ENCODE measurements at regions not wholly inside any gene's neighbourhood (a gene's known extent, or its start where the extent isn't known, plus 50 kb on each side); places are given as distances from the start of the nearest gene placed in this dataset.

DNA sequence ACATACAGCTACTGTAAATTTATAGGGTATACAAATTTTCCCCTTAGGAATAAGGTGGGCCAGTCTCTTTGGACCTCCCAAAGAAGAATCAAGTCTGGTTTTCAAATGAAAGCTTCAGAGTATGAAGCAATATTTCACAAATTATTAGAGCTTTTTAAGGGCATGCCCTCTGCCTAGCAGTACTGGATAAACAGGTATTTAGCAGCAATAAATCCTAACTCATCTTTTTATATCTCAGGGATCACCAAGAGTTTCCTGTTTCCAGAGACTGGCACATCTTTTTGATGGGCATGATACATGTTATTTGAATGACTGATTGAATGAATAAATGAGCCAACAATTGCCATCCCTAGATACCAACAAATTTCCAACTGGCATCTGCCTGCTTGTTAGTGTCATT lies 190.4 kb downstream of the NRIP1 start:
- POLR2A ChIA-PET, result interaction anchor here (1.0 kb wide), 1 partner anchor 191 kb away, joined by 3 read pairs; the partner anchor contains the start of gene NRIP1
- H3K36me3 ChIP-seq (ENCODE audit: control insufficient read depth in 2 of 2, insufficient read depth in 1 of 2, low read length in 2 of 2), result no peaks in the 10 kb centered on the region
- no peaks in the 10 kb centered on the region for H3K4me1 ChIP-seq (ENCODE audit: control insufficient read depth, insufficient read depth, low read length)
- CTCF ChIA-PET, result interaction anchor here (1.3 to 1.4 kb wide), 2 partner anchors 12 to 608 kb away, joined by 5 read pairs; no protein-coding TSS in a partner anchor
- H3K27ac ChIP-seq (ENCODE audit: extremely low read depth, low read depth, low read length), result no peak overlapping the region
- H3K9me3 ChIP-seq (ENCODE audit: control insufficient read depth, insufficient read depth, low read depth, low read length), result no peaks in the 10 kb centered on the region
- H3K4me3 ChIP-seq (ENCODE audit: low read depth, low read length), result no peak overlapping the region
- TF ChIP-seq SCRT2 (tag by site-specific recombination; IDR thresholded peaks at IDR 0.05), result no peak
- no peak for TF ChIP-seq ZNF324 (tag by site-specific recombination; IDR thresholded peaks at IDR 0.05)
- TF ChIP-seq, protein P1, sequence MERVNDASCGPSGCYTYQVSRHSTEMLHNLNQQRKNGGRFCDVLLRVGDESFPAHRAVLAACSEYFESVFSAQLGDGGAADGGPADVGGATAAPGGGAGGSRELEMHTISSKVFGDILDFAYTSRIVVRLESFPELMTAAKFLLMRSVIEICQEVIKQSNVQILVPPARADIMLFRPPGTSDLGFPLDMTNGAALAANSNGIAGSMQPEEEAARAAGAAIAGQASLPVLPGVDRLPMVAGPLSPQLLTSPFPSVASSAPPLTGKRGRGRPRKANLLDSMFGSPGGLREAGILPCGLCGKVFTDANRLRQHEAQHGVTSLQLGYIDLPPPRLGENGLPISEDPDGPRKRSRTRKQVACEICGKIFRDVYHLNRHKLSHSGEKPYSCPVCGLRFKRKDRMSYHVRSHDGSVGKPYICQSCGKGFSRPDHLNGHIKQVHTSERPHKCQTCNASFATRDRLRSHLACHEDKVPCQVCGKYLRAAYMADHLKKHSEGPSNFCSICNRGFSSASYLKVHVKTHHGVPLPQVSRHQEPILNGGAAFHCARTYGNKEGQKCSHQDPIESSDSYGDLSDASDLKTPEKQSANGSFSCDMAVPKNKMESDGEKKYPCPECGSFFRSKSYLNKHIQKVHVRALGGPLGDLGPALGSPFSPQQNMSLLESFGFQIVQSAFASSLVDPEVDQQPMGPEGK (tag by site-specific recombination; IDR thresholded peaks at IDR 0.05), result no peak
- no peak for TF ChIP-seq ZNF571 (tag by site-specific recombination; IDR thresholded peaks at IDR 0.05)
- no peak for TF ChIP-seq ZNF391 (tag by site-specific recombination; IDR thresholded peaks at IDR 0.05; ENCODE audit: borderline replicate concordance, low read depth)
- no peak for TF ChIP-seq ZNF585B (tag by site-specific recombination; IDR thresholded peaks at IDR 0.05)
- no peak for TF ChIP-seq ZNF501 (tag by site-specific recombination; IDR thresholded peaks at IDR 0.05)
- no peak for TF ChIP-seq ZNF24 (tag by site-specific recombination; IDR thresholded peaks at IDR 0.05)

DNA sequence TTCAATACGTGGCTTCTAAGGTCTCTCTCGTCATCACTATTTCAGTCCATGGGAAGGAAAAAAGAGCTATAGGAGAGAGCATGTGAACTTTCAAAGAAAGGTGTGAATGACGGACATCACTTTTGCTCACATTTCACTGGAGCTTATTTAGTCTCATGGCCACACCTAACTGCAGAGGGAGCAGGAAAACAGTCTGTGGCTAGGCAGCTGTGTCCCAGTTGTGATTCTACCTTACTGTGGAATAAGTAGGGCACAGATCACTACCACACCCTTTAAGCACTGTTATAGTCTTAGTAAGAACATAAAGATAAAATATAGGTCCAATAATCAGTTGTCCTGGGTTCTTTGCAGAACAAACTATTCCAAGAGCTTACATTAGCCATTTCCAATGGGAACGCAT lies 192.9 kb downstream of the NRIP1 start:
- ChIA-PET CTCF (no interaction called here), POLR2A (no interaction called here)
- H3K27ac ChIP-seq (ENCODE audit: extremely low read depth, low read depth, low read length), result no peak overlapping the region
- H3K9me3 ChIP-seq (ENCODE audit: control insufficient read depth, insufficient read depth, low read depth, low read length), result no peaks in the 10 kb centered on the region
- no peaks in the 10 kb centered on the region for H3K4me1 ChIP-seq (ENCODE audit: control insufficient read depth, insufficient read depth, low read length)
- H3K4me3 ChIP-seq (ENCODE audit: low read depth, low read length), result no peak overlapping the region
- no peaks in the 10 kb centered on the region for H3K36me3 ChIP-seq (ENCODE audit: control insufficient read depth in 2 of 2, insufficient read depth in 1 of 2, low read length in 2 of 2)
- TF ChIP-seq, protein P2, sequence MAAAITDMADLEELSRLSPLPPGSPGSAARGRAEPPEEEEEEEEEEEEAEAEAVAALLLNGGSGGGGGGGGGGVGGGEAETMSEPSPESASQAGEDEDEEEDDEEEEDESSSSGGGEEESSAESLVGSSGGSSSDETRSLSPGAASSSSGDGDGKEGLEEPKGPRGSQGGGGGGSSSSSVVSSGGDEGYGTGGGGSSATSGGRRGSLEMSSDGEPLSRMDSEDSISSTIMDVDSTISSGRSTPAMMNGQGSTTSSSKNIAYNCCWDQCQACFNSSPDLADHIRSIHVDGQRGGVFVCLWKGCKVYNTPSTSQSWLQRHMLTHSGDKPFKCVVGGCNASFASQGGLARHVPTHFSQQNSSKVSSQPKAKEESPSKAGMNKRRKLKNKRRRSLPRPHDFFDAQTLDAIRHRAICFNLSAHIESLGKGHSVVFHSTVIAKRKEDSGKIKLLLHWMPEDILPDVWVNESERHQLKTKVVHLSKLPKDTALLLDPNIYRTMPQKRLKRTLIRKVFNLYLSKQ (tag by site-specific recombination; IDR thresholded peaks at IDR 0.05; ENCODE audit: borderline replicate concordance), result no peak

DNA sequence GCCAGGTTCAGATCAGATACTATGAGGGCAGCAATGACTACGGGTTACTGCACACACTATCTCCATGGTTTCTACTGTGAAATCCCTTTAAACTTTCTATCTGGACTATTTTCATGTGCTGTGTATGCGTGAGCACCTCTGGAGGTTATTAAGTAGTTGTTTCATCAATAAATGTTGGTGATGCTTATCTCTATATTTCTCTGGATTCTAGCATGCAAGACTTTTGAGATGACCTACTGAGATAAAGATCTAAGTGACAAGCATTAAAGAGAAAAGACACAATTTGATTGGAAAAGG lies 194.0 kb downstream of the NRIP1 start:
- Histone ChIP-seq H3K4me1 (ENCODE audit: control insufficient read depth, insufficient read depth, low read length) (no peaks in the 10 kb centered on the region), H3K4me3 (ENCODE audit: low read depth, low read length) (no peak overlapping the region), H3K27ac (ENCODE audit: extremely low read depth, low read depth, low read length) (no peak overlapping the region), H3K9me3 (ENCODE audit: control insufficient read depth, insufficient read depth, low read depth, low read length) (no peaks in the 10 kb centered on the region), H3K36me3 (ENCODE audit: control insufficient read depth in 2 of 2, insufficient read depth in 1 of 2, low read length in 2 of 2) (no peaks in the 10 kb centered on the region)
- POLR2A ChIA-PET, result no interaction called here
- CTCF ChIA-PET, result interaction anchor here (1.4 kb wide), 1 partner anchor 612 kb away, joined by 3 read pairs; no protein-coding TSS in a partner anchor
- TF ChIP-seq, protein P3, sequence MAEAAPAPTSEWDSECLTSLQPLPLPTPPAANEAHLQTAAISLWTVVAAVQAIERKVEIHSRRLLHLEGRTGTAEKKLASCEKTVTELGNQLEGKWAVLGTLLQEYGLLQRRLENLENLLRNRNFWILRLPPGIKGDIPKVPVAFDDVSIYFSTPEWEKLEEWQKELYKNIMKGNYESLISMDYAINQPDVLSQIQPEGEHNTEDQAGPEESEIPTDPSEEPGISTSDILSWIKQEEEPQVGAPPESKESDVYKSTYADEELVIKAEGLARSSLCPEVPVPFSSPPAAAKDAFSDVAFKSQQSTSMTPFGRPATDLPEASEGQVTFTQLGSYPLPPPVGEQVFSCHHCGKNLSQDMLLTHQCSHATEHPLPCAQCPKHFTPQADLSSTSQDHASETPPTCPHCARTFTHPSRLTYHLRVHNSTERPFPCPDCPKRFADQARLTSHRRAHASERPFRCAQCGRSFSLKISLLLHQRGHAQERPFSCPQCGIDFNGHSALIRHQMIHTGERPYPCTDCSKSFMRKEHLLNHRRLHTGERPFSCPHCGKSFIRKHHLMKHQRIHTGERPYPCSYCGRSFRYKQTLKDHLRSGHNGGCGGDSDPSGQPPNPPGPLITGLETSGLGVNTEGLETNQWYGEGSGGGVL (tag by site-specific recombination; IDR thresholded peaks at IDR 0.05), result no peak
- TF ChIP-seq ZBTB17 (tag by site-specific recombination; IDR thresholded peaks at IDR 0.05) (no peak), ZNF701 (tag by site-specific recombination; IDR thresholded peaks at IDR 0.05) (no peak), YY1 (tag by site-specific recombination; IDR thresholded peaks at IDR 0.05) (no peak), ZNF707 (tag by site-specific recombination; IDR thresholded peaks at IDR 0.05) (no peak), GFI1B (tag by site-specific recombination; IDR thresholded peaks at IDR 0.05) (no peak), FEZF1 (tag by site-specific recombination; IDR thresholded peaks at IDR 0.05) (no peak)
- TF ChIP-seq, protein P4, sequence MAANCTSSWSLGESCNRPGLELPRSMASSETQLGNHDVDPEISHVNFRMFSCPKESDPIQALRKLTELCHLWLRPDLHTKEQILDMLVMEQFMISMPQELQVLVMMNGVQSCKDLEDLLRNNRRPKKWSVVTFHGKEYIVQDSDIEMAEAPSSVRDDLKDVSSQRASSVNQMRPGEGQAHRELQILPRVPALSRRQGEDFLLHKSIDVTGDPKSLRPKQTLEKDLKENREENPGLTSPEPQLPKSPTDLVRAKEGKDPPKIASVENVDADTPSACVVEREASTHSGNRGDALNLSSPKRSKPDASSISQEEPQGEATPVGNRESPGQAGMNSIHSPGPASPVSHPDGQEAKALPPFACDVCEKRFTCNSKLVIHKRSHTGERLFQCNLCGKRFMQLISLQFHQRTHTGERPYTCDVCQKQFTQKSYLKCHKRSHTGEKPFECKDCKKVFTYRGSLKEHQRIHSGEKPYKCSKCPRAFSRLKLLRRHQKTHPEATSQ (tag by site-specific recombination; IDR thresholded peaks at IDR 0.05), result no peak
- TF ChIP-seq, protein P5, sequence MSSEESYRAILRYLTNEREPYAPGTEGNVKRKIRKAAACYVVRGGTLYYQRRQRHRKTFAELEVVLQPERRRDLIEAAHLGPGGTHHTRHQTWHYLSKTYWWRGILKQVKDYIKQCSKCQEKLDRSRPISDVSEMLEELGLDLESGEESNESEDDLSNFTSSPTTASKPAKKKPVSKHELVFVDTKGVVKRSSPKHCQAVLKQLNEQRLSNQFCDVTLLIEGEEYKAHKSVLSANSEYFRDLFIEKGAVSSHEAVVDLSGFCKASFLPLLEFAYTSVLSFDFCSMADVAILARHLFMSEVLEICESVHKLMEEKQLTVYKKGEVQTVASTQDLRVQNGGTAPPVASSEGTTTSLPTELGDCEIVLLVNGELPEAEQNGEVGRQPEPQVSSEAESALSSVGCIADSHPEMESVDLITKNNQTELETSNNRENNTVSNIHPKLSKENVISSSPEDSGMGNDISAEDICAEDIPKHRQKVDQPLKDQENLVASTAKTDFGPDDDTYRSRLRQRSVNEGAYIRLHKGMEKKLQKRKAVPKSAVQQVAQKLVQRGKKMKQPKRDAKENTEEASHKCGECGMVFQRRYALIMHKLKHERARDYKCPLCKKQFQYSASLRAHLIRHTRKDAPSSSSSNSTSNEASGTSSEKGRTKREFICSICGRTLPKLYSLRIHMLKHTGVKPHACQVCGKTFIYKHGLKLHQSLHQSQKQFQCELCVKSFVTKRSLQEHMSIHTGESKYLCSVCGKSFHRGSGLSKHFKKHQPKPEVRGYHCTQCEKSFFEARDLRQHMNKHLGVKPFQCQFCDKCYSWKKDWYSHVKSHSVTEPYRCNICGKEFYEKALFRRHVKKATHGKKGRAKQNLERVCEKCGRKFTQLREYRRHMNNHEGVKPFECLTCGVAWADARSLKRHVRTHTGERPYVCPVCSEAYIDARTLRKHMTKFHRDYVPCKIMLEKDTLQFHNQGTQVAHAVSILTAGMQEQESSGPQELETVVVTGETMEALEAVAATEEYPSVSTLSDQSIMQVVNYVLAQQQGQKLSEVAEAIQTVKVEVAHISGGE (tag by site-specific recombination; conservative IDR thresholded peaks at IDR 0.05; ENCODE audit: low read depth), result no peak
- TF ChIP-seq, protein P6, sequence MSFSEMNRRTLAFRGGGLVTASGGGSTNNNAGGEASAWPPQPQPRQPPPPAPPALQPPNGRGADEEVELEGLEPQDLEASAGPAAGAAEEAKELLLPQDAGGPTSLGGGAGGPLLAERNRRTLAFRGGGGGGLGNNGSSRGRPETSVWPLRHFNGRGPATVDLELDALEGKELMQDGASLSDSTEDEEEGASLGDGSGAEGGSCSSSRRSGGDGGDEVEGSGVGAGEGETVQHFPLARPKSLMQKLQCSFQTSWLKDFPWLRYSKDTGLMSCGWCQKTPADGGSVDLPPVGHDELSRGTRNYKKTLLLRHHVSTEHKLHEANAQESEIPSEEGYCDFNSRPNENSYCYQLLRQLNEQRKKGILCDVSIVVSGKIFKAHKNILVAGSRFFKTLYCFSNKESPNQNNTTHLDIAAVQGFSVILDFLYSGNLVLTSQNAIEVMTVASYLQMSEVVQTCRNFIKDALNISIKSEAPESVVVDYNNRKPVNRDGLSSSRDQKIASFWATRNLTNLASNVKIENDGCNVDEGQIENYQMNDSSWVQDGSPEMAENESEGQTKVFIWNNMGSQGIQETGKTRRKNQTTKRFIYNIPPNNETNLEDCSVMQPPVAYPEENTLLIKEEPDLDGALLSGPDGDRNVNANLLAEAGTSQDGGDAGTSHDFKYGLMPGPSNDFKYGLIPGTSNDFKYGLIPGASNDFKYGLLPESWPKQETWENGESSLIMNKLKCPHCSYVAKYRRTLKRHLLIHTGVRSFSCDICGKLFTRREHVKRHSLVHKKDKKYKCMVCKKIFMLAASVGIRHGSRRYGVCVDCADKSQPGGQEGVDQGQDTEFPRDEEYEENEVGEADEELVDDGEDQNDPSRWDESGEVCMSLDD (tag by site-specific recombination; IDR thresholded peaks at IDR 0.05), result no peak
